Neuronal stem cell (in vitro differentiated cells): ENCODE measurements at regions not wholly inside any gene's neighbourhood (a gene's known extent, or its start where the extent isn't known, plus 50 kb on each side); places are given as distances from the start of the nearest gene placed in this dataset.

Experiments used
- DNase-seq: peaks from one replicate; pipeline ENCODE4 v3.0.0-alpha.2; 2013; ENCODE audit warnings: low spot score
- H2AFZ ChIP-seq: one replicate; pipeline ENCODE4 v1.6.1; 2013; ENCODE audit warnings: mild to moderate bottlenecking, low read length, inconsistent platforms
- H2AK5ac ChIP-seq: 2 replicates; pipeline ENCODE4 v1.6.1; 2013; ENCODE audit warnings: low read depth, mild to moderate bottlenecking, inconsistent platforms, low read length, moderate library complexity, mixed read lengths
- H2BK120ac ChIP-seq: 2 replicates; pipeline ENCODE4 v1.6.1; 2013; ENCODE audit warnings: low read depth, mild to moderate bottlenecking, inconsistent platforms, low read length, moderate library complexity, mixed read lengths
- H2BK12ac ChIP-seq: one replicate; pipeline ENCODE4 v1.6.1; 2013; ENCODE audit warnings: low read length, inconsistent platforms
- H2BK15ac ChIP-seq: 2 replicates; pipeline ENCODE4 v1.6.1; 2013; ENCODE audit warnings: mild to moderate bottlenecking, low read length, inconsistent platforms, mixed read lengths
- H2BK5ac ChIP-seq: one replicate; pipeline ENCODE4 v1.6.1; 2013; ENCODE audit warnings: inconsistent platforms, mild to moderate bottlenecking, low read length, moderate library complexity
- H3K14ac ChIP-seq: one replicate; pipeline ENCODE4 v1.6.1; 2013; ENCODE audit warnings: low read length, inconsistent platforms
- H3K18ac ChIP-seq: 2 replicates; pipeline ENCODE4 v1.6.1; 2013; ENCODE audit warnings: low read length, inconsistent platforms
- H3K23ac ChIP-seq: 2 replicates; pipeline ENCODE4 v1.6.1; 2013; ENCODE audit warnings: low read depth, mild to moderate bottlenecking, mixed read lengths, low read length, inconsistent platforms; ENCODE audit not compliant: poor library complexity
- H3K27ac ChIP-seq: replicated peaks from 3 replicates; pipeline ENCODE4 v1.5.1; 2013; ENCODE audit warnings: low read length, inconsistent platforms
- H3K27me3 ChIP-seq, 3 experiments: 2 replicates each; pipeline ENCODE4 v1.6.1; 2013; ENCODE audit warnings: low read length in 3 of 3, mild to moderate bottlenecking in 2 of 3, inconsistent platforms in 1 of 3, low read depth in 1 of 3, mixed read lengths in 1 of 3, moderate library complexity in 1 of 3; ENCODE audit not compliant: control insufficient read depth in 3 of 3, insufficient read depth in 3 of 3
- H3K36me3 ChIP-seq, 2 donors: replicated peaks in 1 of 2; 2 replicates each; pipeline ENCODE4 v1.6.1; 2013; ENCODE audit warnings: low read length in 2 of 2; ENCODE audit not compliant: control insufficient read depth in 2 of 2, insufficient read depth in 2 of 2
- H3K4ac ChIP-seq: 2 replicates; pipeline ENCODE4 v1.6.1; 2013; ENCODE audit warnings: inconsistent platforms, mild to moderate bottlenecking, low read length, moderate library complexity
- H3K4me1 ChIP-seq, 2 donors: 1 replicate in 1 of 2; 2 replicates in 1 of 2; pipeline ENCODE4 v1.6.1; 2013; ENCODE audit warnings: low read length in 2 of 2, low read depth in 1 of 2; ENCODE audit not compliant: control insufficient read depth in 2 of 2, insufficient read depth in 1 of 2
- H3K4me2 ChIP-seq: one replicate; pipeline ENCODE4 v1.6.1; 2013; ENCODE audit warnings: mild to moderate bottlenecking, low read length, inconsistent platforms; ENCODE audit not compliant: insufficient read depth, poor library complexity, severe bottlenecking
- H3K4me3 ChIP-seq, 2 donors: 2 replicates each; pipeline ENCODE4 v1.5.1; 2013; ENCODE audit warnings: low read length in 2 of 2, mild to moderate bottlenecking in 2 of 2, inconsistent platforms in 1 of 2, moderate library complexity in 1 of 2
- H3K79me1 ChIP-seq: one replicate; pipeline ENCODE4 v1.6.1; 2013; ENCODE audit warnings: low read depth, mild to moderate bottlenecking, inconsistent platforms, low read length, moderate library complexity
- H3K9ac ChIP-seq: one replicate; pipeline ENCODE4 v1.6.1; 2013; ENCODE audit warnings: mild to moderate bottlenecking, low read depth, low read length, inconsistent platforms; ENCODE audit not compliant: poor library complexity
- H3K9me3 ChIP-seq, 2 donors: replicated peaks in 1 of 2; 2 replicates each; pipeline versions ENCODE3 to v1.6.1; 2013; ENCODE audit warnings: low read length in 2 of 2, mild to moderate bottlenecking in 2 of 2, inconsistent platforms in 1 of 2, low read depth in 1 of 2, mixed read lengths in 1 of 2, moderate library complexity in 1 of 2; ENCODE audit not compliant: control insufficient read depth in 2 of 2, insufficient read depth in 1 of 2
- H4K8ac ChIP-seq: one replicate; pipeline ENCODE4 v1.6.1; 2013; ENCODE audit warnings: low read depth, mild to moderate bottlenecking, inconsistent platforms, low read length, moderate library complexity
- H4K91ac ChIP-seq: one replicate; pipeline ENCODE4 v1.6.1; 2013; ENCODE audit warnings: low read length, low read depth, mild to moderate bottlenecking, inconsistent platforms; ENCODE audit not compliant: poor library complexity
- WGBS, 2 donors: extraction: QIAGEN DNeasy Blood & Tissue Kit; methylation state at CpG; one replicate each; pipeline ENCODE4 v1.1.7; 2013; ENCODE audit warnings: missing lambda C conversion rate in 2 of 2, mixed read lengths in 1 of 2; ENCODE audit not compliant: insufficient read length in 2 of 2, insufficient replicate concordance in 1 of 2; ENCODE audit errors: extremely low coverage in 2 of 2; 5-methylcytosine and 5-hydroxymethylcytosine counted together

DNA sequence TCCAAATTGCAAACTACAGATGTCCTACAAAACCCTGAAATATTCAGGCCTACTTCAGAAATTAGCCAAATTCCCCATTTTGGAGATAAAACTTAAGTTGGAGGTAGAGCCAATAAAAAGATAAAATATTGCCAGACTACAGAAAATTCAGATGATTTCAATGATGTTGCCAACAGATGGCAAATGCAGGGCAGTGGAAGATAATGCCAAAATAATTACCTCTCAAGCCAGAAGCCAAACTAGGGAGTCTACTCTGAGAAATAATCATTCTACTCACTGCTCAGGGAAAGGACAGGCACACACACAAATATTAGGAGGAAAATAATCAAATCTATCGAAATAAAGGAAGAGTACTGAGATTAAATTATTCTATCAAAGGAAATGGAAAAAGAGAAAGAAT, 347.5 kb upstream of the CCNG1 start:
- Histone ChIP-seq H2AK5ac (no peak overlapping the region), H4K8ac (no peak overlapping the region), H2BK12ac (no peak overlapping the region), H3K27ac (no peak overlapping the region), H3K4me2 (no peak overlapping the region), H3K14ac (no peak overlapping the region), H3K4ac (no peak overlapping the region), H2BK120ac (no peak overlapping the region), H3K36me3 (no peaks in the 10 kb centered on the region), H3K18ac (no peak overlapping the region), H3K23ac (no peak overlapping the region), H3K27me3 (no peaks in the 10 kb centered on the region), H3K9ac (no peak overlapping the region), H2BK15ac (no peak overlapping the region), H4K91ac (no peak overlapping the region), H3K4me1 (peaks cover 0 to 2% of the 10 kb centered on the region in 2 donors), H2AFZ (no peak overlapping the region), H3K9me3 (no peaks in the 10 kb centered on the region), H2BK5ac (no peak overlapping the region), H3K4me3 (no peak overlapping the region), H3K79me1 (no peaks in the 10 kb centered on the region)
- no peak for DNase-seq
- WGBS, 2 donors, result no CpG with 5 or more reads among the region's 1 CpG

DNA sequence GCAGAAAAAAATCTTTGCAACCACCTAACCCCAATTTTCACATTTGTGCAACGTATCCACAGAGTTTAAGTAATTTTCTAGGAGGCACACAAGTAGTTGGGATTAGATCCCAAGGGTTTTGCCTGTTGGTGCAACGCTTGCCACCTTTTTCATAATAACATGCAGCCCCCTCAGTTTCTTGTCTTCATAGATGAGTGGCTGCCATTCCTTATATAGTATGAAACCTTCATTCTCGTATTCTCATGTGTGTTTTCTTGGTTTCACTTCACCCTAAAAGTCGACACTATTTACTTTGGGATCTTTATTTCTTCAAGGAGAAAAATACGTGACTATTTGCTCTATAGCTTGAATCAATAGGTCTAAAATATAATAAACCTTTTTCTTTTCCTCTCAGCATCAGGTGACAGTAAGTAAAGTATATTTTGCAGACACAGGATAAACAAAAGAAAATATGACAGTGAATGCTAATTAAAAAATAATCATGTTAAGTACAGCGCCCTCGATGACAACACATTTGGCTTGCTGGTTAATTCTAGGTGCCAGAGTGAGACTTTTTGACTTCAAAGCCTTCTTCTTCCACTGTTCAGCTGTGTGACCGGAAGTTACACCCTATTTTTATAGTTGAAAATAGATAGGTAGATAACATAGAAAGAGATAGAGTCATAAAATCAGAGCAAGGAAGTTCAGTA, 342.8 kb upstream of the CCNG1 start:
- Histone ChIP-seq H2BK5ac (no peak overlapping the region), H3K14ac (no peak overlapping the region), H3K9me3 (no peaks in the 10 kb centered on the region), H4K91ac (no peak overlapping the region), H3K4ac (no peak overlapping the region), H3K79me1 (no peaks in the 10 kb centered on the region), H3K23ac (no peak overlapping the region), H2AFZ (no peak overlapping the region), H3K4me2 (no peak overlapping the region), H3K18ac (no peak overlapping the region), H3K4me3 (no peak overlapping the region), H3K4me1 (no peaks in the 10 kb centered on the region), H3K27ac (no peak overlapping the region), H3K27me3 (no peaks in the 10 kb centered on the region), H3K36me3 (no peaks in the 10 kb centered on the region), H2BK12ac (no peak overlapping the region), H4K8ac (no peak overlapping the region), H2AK5ac (no peak overlapping the region), H3K9ac (no peak overlapping the region), H2BK120ac (no peak overlapping the region), H2BK15ac (no peak overlapping the region)
- DNase-seq, result no peak
- WGBS, 2 donors, result no CpG with 5 or more reads among the region's 8 CpGs

DNA sequence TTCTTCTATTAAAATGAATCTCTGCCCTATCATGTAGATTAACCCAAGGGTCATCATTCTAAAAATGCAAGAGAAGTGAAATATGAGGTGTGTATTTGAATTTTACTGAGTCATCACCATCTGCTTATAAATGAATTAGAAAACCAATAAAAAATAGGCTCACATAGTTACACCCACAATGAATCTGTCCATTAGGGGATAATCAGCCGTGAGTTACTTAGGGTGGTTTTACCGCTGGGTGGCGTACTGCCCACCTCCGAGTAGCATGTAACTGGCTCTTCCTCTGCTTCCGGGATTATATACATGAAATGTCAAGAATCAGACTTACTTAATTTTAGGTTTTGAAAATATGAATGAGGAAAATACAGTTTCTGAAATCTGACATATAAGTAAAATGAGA, 332.9 kb upstream of the CCNG1 start:
- DNase-seq, result no peak
- Histone ChIP-seq H2BK120ac (no peak overlapping the region), H2BK5ac (no peak overlapping the region)

DNA sequence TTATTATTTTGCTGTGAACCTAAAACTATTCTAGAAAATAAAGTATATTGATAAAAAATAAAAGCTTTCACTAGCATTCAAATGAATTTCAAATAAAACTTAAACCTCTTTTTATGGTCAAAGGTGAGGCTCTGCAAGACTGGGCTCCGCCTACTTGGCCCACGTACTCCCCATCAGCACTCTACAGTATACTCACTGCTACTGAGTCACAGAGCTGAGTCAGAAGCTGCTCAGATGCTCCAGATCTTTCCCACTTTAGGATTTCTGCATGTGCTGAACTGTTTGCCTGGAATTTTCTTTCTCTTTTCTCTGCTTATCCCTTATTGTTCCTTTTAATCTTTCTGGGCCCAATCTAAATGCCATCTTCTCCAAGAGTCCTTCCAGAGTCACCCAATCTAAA, 331.9 kb upstream of the CCNG1 start:
- Histone ChIP-seq H2BK120ac (no peak overlapping the region), H4K8ac (no peak overlapping the region), H2BK5ac (no peak overlapping the region), H3K36me3 (no peaks in the 10 kb centered on the region), H2AFZ (no peak overlapping the region), H3K23ac (no peak overlapping the region), H2BK12ac (no peak overlapping the region), H4K91ac (no peak overlapping the region), H3K9ac (no peak overlapping the region), H3K4me1 (no peaks in the 10 kb centered on the region), H2AK5ac (no peak overlapping the region), H3K9me3 (no peaks in the 10 kb centered on the region), H3K4me3 (no peak overlapping the region), H3K4ac (no peak overlapping the region), H3K18ac (no peak overlapping the region), H3K14ac (no peak overlapping the region), H3K79me1 (no peaks in the 10 kb centered on the region), H3K4me2 (no peak overlapping the region), H3K27ac (no peak overlapping the region), H2BK15ac (no peak overlapping the region), H3K27me3 (no peaks in the 10 kb centered on the region)
- DNase-seq, result no peak
- WGBS, 2 donors, result no CpG with 5 or more reads among the region's 2 CpGs

More for the DNA sequence above, 332.9 kb upstream of the CCNG1 start:
- no peak overlapping the region for H3K9ac ChIP-seq
- H4K8ac ChIP-seq, result no peak overlapping the region
- no peak overlapping the region for H2AK5ac ChIP-seq
- no peaks in the 10 kb centered on the region for H3K79me1 ChIP-seq
- H3K4me2 ChIP-seq, result no peak overlapping the region
- no peak overlapping the region for H3K23ac ChIP-seq
- no CpG with 5 or more reads among the region's 5 CpGs for WGBS, 2 donors
- no peak overlapping the region for H3K14ac ChIP-seq
- H3K4me3 ChIP-seq, result no peak overlapping the region
- no peak overlapping the region for H3K18ac ChIP-seq
- no peak overlapping the region for H2BK15ac ChIP-seq
- no peak overlapping the region for H3K4ac ChIP-seq
- H2AFZ ChIP-seq, result no peak overlapping the region
- no peaks in the 10 kb centered on the region for H3K27me3 ChIP-seq
- H3K27ac ChIP-seq, result no peak overlapping the region
- no peak overlapping the region for H4K91ac ChIP-seq
- no peaks in the 10 kb centered on the region for H3K9me3 ChIP-seq
- no peaks in the 10 kb centered on the region for H3K4me1 ChIP-seq
- H3K36me3 ChIP-seq, result no peaks in the 10 kb centered on the region
- no peak overlapping the region for H2BK12ac ChIP-seq
